NCI-H2171 treated with DMSO at 0.1 percent for 48 hours (cell line): ENCODE measurements at regions not wholly inside any gene's neighbourhood (a gene's known extent, or its start where the extent isn't known, plus 50 kb on each side); places are given as distances from the start of the nearest gene placed in this dataset.
A peak's percentile ranks its signal among the peaks of the same experiment; 100 is the strongest.
"Not testable (repeated sequence)": the region's sequence is repeated elsewhere in the genome, so short reads cannot be mapped to it uniquely, and the experiment has no call there.

Experiments
- DNase-seq: peaks from one replicate; lab custom pipeline; 2025; lab: John Stamatoyannopoulos, UW

- no peak for DNase-seq
These were observed 54.7 kb upstream of the PGM2 start for GRCh38 chr4:37771771-37772170.

DNA sequence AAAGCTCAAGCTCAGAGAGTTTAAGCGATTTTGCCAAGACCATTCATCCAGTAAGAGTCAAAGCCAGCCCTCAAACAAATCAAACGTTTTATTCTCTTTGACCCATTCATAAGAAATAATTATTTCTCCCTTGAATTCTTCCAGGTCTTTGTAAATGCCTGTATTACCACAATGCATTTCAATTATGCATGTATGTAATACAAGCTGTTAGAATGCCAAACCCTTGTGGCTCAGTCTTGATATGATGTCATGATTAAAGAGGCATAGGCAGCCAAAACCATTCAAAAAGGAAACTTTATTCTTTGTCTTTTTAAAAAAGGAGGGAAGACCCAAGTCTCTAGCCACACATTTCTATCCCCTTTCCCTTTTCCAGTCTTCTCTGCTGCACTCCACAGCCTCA, 56.5 kb upstream of the PGM2 start:
- no peak for DNase-seq

DNA sequence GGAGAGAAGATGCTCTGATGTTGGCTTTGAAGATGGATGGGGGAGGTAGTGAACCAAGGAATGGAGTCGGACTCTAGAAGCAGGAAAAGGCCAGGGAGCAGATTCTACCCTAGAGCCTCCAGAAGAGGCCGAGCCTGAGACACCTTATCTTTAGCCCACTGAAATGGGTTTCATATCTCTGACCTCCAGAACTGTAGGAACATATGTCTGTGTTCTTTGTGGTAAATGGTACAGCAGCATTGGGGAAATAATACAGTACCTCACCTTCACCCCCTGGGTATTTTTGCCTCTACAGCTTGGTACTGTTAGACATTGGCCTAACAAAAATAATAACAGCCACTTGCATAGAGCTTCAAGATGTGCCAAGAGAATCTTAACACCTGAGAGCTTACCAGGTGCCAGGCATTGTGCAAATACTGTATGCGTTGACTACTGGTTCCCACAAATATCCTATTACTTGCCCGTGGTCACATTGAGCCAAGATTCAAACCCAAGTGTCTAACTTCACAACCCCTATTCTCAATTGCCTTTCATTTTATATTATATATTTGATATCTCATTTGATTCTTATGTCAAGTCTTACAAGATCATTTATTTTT, 57.0 kb upstream of the PGM2 start:
- no peak for DNase-seq

DNA sequence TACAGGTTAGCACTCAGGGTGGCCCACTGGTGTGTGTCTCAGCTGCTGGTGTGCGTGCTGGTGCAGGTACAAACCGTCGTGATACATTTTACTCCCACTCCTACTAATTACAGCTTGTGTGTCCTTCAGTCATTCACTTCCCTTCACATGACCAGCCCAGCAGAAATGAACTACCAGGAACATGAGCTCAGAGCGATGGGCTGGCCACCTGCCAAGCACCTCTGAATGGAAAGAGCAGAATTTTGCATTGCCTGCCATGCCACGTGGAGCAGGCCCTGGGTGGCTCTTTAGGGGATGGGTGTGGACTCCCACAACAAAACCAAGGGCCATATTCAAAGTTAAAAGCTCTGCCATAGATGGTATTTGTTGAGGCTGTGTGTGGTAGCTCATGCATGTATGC, 58.9 kb upstream of the PGM2 start:
- peak; percentile 43 for DNase-seq

DNA sequence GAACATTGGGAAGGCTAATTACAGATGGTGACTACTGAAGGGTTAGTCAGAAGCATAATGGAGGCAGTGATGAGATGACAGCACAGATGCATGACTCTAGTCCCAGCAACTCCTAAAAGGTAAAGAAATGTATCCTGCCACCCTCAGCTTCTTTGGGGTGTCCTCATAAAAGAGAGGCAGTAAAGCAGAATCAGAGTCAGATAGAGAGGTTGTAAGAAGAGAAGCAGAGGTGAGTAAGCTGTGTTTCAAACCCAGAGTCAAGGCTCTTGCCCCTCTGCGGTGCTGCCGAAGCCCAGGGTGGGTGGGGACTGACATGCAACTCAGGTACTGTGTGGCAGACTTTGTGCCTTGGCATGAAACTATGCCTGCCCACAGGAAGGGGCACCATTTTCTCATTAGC, 59.5 kb upstream of the PGM2 start:
- no peak for DNase-seq

DNA sequence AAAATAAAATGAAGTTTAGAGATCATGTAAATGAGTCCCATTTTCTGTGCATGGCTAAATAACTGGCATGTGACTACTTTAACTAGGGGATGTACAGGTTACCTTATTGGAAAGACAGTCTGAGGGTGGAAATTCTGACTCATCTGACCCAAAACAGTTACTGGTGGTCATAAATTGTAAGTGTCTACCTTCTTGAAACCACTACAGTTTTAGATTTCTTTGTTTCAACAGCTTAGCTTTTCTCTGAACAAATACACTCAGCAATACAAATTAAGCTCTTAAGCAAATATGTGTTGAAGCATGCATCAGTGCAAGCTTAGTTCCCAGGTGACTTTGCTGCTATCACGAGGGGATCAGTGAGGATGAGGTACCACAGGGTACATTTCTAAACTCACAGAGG, 60.7 kb upstream of the PGM2 start:
- no peak for DNase-seq

GRCh38 chr4:37763831-37764230, 62.7 kb upstream of the PGM2 start:
- DNase-seq = no peak

- DNase-seq = no peak
These were observed 63.5 kb upstream of the PGM2 start for GRCh38 chr4:37762991-37763368.

GRCh38 chr4:37762294-37762990, 64.0 kb upstream of the PGM2 start:
- DNase-seq = no peak

- DNase-seq = no peak
These were observed 65.6 kb upstream of the PGM2 start for GRCh38 chr4:37760840-37761239.

DNA sequence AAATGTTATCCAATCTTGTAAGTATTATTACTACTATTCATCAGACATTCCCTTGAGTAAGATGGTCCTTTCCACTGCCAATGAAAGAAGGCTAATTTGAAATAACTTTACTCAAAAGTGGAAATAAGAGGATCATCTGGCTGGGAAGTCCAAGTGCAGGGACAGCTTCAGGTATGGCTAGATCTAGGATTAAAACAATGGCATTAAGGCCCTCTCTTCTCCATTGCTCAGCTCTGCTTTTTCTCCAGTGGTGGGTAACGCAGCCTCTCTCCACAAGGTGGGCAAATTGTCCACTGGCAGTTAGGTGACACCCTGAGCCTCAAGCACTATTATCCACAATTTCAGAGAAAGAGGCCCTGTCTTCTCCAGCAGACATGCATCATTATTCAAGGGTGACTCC, 66.7 kb upstream of the PGM2 start:
- no peak for DNase-seq

DNA sequence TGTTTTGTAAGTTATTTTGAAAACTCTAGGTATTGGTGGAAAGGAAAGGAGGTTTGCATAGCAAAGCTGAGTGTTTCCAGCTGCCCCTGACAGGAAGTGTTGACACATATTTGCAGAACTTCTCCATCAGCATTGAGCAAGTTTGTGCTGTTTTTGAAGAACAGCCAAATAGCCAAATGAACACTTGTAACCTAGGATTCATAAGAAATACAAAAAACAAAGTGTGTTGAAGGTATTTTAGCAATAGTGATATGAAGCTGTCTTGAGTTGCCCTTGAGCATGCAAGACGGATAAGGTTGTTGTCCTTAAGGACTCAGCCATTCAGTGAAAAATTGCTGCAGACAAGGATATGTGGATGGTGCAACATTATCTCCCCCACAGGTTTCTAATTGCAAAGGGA, 68.3 kb upstream of the PGM2 start:
- DNase-seq = no peak

- DNase-seq = no peak
These were observed 68.7 kb upstream of the PGM2 start for GRCh38 chr4:37757761-37758160.

GRCh38 chr4:37757121-37757520, 69.4 kb upstream of the PGM2 start:
- no peak for DNase-seq

GRCh38 chr4:37754410-37755185, 68.4 kb upstream of the RELL1 start:
- no peak for DNase-seq

GRCh38 chr4:37749398-37749988, 63.3 kb upstream of the RELL1 start:
- DNase-seq = no peak

DNA sequence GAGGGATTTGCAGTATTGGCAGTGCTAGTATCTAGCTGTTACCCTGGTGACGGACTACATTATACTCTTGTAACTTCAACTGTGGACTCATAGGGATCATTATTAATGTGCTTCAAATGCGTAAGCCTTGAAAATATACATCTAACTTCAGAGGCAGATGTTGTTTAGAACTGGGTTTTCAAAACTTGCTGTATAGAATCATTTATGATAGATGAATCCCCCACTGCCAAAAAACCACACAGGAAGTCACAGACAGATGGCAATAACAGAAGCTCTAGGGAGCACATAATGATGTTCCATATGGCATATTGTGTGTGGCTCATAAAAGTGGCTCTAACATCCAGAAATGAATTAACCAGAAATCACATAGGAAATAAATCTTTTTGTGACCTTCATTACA, 62.3 kb upstream of the RELL1 start:
- DNase-seq = peak; percentile 86

DNA sequence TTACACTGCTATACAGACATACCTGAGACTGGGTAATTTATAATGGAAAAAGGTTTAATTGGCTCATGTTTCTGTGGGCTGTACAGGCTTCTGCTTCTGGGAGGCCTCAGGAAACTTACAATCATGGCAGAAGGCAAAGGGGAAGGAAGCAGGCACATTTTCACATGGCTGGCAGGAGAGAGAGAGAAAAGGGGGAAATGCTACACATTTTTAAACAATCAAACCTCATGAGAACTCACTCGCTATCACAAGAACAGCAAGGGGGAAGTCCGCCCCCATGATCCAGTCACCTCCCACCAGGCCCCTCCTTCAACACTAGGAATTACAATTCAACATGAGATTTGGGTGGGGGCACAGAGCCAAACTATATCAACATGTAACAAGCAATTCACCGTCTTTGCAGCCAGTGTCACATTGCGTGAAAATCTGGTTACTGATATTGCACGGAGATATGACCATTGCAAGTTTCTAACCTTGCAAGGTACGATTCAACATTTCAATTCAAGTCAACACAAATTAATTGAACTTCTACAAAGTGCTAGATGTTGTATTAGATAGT, 61.7 kb upstream of the RELL1 start:
- DNase-seq = peak; percentile 63

GRCh38 chr4:37746852-37747251, 60.7 kb upstream of the RELL1 start:
- not testable (repeated sequence) for DNase-seq

- no peak for DNase-seq
These were observed 59.8 kb upstream of the RELL1 start for GRCh38 chr4:37745946-37746345.

DNA sequence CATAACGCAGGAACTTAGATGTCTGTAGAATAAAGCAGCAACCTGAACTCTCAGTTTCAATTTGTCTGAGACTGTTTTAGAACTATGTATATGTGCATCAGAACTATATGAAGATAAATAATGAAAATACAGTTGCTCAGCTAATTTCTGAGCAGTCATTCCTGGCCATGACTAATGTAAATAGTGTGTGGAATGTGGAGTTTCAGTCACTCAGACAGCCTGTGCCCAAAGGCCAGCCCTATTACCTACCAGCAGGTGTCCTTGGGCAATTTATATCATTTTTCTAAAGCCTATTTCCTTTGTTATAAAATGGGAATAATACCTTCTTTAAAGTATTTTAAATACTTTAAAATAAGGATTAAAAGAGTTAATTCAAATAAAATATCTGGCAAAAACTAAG, 56.0 kb upstream of the RELL1 start:
- DNase-seq = no peak

- DNase-seq = no peak
These were observed 55.4 kb upstream of the RELL1 start for GRCh38 chr4:37741564-37741963.

DNA sequence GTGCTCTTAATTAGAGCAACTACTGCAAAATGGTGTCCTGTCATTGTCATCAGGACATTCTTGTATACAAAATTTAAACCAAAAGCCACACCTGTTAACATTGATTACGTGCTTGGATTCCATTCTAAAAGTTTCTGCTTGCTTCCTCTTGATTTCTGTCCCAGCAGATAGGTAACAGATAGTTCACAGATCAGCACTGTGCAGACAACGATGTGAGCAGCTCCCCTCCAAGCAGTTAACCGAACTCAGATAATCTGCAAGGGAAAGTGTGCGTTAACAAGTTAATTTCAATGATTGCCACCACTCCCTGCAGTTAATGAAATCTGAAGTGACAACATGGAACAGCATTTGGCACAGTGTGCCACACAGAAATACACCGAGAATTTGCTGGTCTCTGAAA, 54.4 kb upstream of the RELL1 start:
- DNase-seq = no peak
